SIG-M5 (cell line): ENCODE measurements at regions not wholly inside any gene's neighbourhood (a gene's known extent, or its start where the extent isn't known, plus 50 kb on each side); places are given as distances from the start of the nearest gene placed in this dataset.
"Not testable (repeated sequence)": the region's sequence is repeated elsewhere in the genome, so short reads cannot be mapped to it uniquely, and the experiment has no call there.

ENCODE experiments used
- DNase-seq: peaks from one replicate; lab custom pipeline; 2025; lab: John Stamatoyannopoulos, UW

- not testable (repeated sequence) for DNase-seq
Observed at GRCh38 chr6:119726912-119727311, 377.4 kb upstream of the MAN1A1 start.

- DNase-seq: no peak
Observed at GRCh38 chr6:119726086-119726485, 376.5 kb upstream of the MAN1A1 start.

- no peak for DNase-seq
Observed at GRCh38 chr6:119720160-119720559, 370.6 kb upstream of the MAN1A1 start.

GRCh38 chr6:119717942-119718341 is 368.4 kb upstream of the MAN1A1 start:
- DNase-seq: no peak

- no peak for DNase-seq
Observed at GRCh38 chr6:119716668-119717270, 367.2 kb upstream of the MAN1A1 start.

- DNase-seq: no peak
Observed at GRCh38 chr6:119713903-119714302, 364.3 kb upstream of the MAN1A1 start.

- DNase-seq: no peak
Observed at GRCh38 chr6:119686644-119687043, 337.1 kb upstream of the MAN1A1 start.

- no peak for DNase-seq
Observed at GRCh38 chr6:119686240-119686639, 336.7 kb upstream of the MAN1A1 start.

GRCh38 chr6:119683671-119684070 is 334.1 kb upstream of the MAN1A1 start:
- DNase-seq: no peak

- DNase-seq: no peak
Observed at GRCh38 chr6:119683031-119683430, 333.5 kb upstream of the MAN1A1 start.

GRCh38 chr6:119678961-119679360 is 329.4 kb upstream of the MAN1A1 start:
- no peak for DNase-seq

GRCh38 chr6:119677384-119677783 is 327.8 kb upstream of the MAN1A1 start:
- DNase-seq: no peak

GRCh38 chr6:119676961-119677360 is 327.4 kb upstream of the MAN1A1 start:
- no peak for DNase-seq

GRCh38 chr6:119676230-119676629 is 326.7 kb upstream of the MAN1A1 start:
- no peak for DNase-seq

GRCh38 chr6:119673741-119674140 is 324.2 kb upstream of the MAN1A1 start:
- no peak for DNase-seq

GRCh38 chr6:119672725-119673124 is 323.2 kb upstream of the MAN1A1 start:
- DNase-seq: no peak

GRCh38 chr6:119671105-119671504 is 321.5 kb upstream of the MAN1A1 start:
- no peak for DNase-seq

GRCh38 chr6:119669221-119669620 is 319.7 kb upstream of the MAN1A1 start:
- DNase-seq: no peak

GRCh38 chr6:119665432-119665831 is 315.9 kb upstream of the MAN1A1 start:
- not testable (repeated sequence) for DNase-seq

GRCh38 chr6:119661628-119662027 is 312.1 kb upstream of the MAN1A1 start:
- DNase-seq: no peak

GRCh38 chr6:119661078-119661477 is 311.5 kb upstream of the MAN1A1 start:
- DNase-seq: no peak

GRCh38 chr6:119658917-119659316 is 309.4 kb upstream of the MAN1A1 start:
- no peak for DNase-seq

- DNase-seq: no peak
Observed at GRCh38 chr6:119655124-119655523, 305.6 kb upstream of the MAN1A1 start.

- DNase-seq: no peak
Observed at GRCh38 chr6:119653329-119653728, 303.8 kb upstream of the MAN1A1 start.

- no peak for DNase-seq
Observed at GRCh38 chr6:119649531-119649930, 300.0 kb upstream of the MAN1A1 start.
